GM23338 (cell line): ENCODE measurements at regions not wholly inside any gene's neighbourhood (a gene's known extent, or its start where the extent isn't known, plus 50 kb on each side); places are given as distances from the start of the nearest gene placed in this dataset.

Source experiments
- EZH2 ChIP-seq: fragments of 200-600 bp; sonication (generic); IDR thresholded peaks from one replicate; pipeline ENCODE4 v1.8.0; 2017; ENCODE audit warnings: antibody characterized with exemption, mild to moderate bottlenecking, low read depth; ENCODE audit not compliant: unreplicated experiment
- POLR2AphosphoS5 ChIP-seq: IDR thresholded peaks from 2 replicates; pipeline ENCODE4 v1.6.1; 2016; ENCODE audit warnings: antibody characterized with exemption, low read depth
- TF ChIP-seq, protein P1 (sequence below), 2 experiments: fragments of 200-600 bp in 1 of 2; sonication (generic) in 1 of 2; conservative IDR thresholded peaks; 2 replicates each; pipeline versions ENCODE4 v1.5.1 to v1.6.1; 2016 to 2017; ENCODE audit warnings: antibody characterized with exemption in 2 of 2, low read depth in 2 of 2, mild to moderate bottlenecking in 2 of 2, moderate library complexity in 1 of 2

DNA sequence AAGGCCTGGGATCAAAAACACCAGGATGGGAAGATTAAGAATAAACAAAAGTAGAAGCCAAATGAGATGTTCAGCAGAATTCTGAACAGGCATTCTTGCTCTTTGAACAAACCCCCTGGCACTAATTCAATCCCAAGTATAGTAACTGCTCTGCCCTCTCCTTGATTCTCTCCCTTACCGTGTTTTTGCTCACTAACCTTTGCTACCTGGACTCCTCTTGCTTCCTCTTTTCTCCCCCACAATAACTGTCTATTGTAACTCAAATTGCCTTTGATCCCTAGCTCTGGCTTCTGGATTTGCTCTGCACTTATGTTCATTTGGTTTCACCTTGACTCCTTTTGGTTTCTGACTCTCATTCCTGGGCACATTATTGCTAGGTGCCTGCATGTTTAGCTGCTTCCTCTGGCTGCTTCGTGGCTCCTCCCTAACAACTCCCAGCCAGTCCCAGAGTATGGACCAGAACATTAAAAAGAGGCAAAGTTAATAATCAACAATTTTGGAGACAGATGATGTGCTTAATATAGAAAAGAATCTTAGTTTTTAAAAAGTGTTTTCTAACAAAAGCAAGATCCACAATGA is 65.4 kb upstream of the PHIP start:
- TF ChIP-seq EZH2 = no peak
- no peak for TF ChIP-seq POLR2AphosphoS5
- TF ChIP-seq, protein P1, sequence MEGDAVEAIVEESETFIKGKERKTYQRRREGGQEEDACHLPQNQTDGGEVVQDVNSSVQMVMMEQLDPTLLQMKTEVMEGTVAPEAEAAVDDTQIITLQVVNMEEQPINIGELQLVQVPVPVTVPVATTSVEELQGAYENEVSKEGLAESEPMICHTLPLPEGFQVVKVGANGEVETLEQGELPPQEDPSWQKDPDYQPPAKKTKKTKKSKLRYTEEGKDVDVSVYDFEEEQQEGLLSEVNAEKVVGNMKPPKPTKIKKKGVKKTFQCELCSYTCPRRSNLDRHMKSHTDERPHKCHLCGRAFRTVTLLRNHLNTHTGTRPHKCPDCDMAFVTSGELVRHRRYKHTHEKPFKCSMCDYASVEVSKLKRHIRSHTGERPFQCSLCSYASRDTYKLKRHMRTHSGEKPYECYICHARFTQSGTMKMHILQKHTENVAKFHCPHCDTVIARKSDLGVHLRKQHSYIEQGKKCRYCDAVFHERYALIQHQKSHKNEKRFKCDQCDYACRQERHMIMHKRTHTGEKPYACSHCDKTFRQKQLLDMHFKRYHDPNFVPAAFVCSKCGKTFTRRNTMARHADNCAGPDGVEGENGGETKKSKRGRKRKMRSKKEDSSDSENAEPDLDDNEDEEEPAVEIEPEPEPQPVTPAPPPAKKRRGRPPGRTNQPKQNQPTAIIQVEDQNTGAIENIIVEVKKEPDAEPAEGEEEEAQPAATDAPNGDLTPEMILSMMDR (conservative IDR thresholded peaks at IDR 0.05; ENCODE audit: low read depth in 2 of 2) = no peak
